Pancreas (tissue), 10 donors: ENCODE measurements at regions not wholly inside any gene's neighbourhood (a gene's known extent, or its start where the extent isn't known, plus 50 kb on each side); places are given as distances from the start of the nearest gene placed in this dataset.

ENCODE experiments used
- ATAC-seq, 4 donors: fragments of 200-7000 bp; cut with Tn5 transposase; one replicate each; pipeline versions ENCODE4 v1.8.0 to v1.9.1; 2020; ENCODE audit warnings: mild to moderate bottlenecking in 4 of 4, moderate library complexity in 4 of 4
- DNase-seq, 6 donors: peaks; one replicate each; pipeline ENCODE4 v3.0.0-alpha.2; 2020
- FAIRE-seq: peaks from 2 replicates; lab custom pipeline; 2012; peaks lifted over from hg19 to GRCh38; lab: Jason Lieb, UNC
- H3K27ac ChIP-seq, 4 donors: fragments of 200-600 bp; sonication (generic); 1 replicate in 3 of 4; 2 replicates in 1 of 4; pipeline versions ENCODE4 v1.5.0 to v1.8.0; 2020
- H3K27me3 ChIP-seq, 4 donors: fragments of 200-600 bp; one replicate each; pipeline ENCODE4 v1.8.0; 2021
- H3K36me3 ChIP-seq, 3 donors: fragments of 200-600 bp; sonication (generic) in 1 of 3; one replicate each; pipeline versions ENCODE4 v1.5.0 to v1.8.0; 2020 to 2021
- H3K4me1 ChIP-seq, 3 donors: fragments of 200-600 bp; one replicate each; pipeline ENCODE4 v1.8.0; 2021
- H3K4me3 ChIP-seq, 4 donors: fragments of 200-600 bp; sonication (generic) in 2 of 4; one replicate each; pipeline versions ENCODE4 v1.5.0 to v1.8.0; 2020 to 2021
- H3K9me3 ChIP-seq, 4 donors: fragments of 200-600 bp; one replicate each; pipeline ENCODE4 v1.8.0; 2021
- CTCF ChIP-seq, 4 donors: fragments of 200-600 bp; sonication (generic) in 3 of 4; IDR thresholded peaks; one replicate each; pipeline versions ENCODE4 v1.5.0 to v1.8.0; 2021; ENCODE audit warnings: antibody characterized with exemption in 4 of 4
- WGBS, 2 donors: extraction: QIAGEN DNeasy Blood & Tissue Kit; methylation state at CpG; one replicate each; pipeline ENCODE4 v1.1.7; 2013; 5-methylcytosine and 5-hydroxymethylcytosine counted together
- intact Hi-C, 3 donors: fragments of 100-400 bp; cut with DNase I; formaldehyde crosslinking; loops; one replicate each; pipeline versions ENCODE4 v1.11.1 to v1.14.2; 2022
- donor health status: healthy with polysubstance abuse.
- donor health status: DM: no; HTN: no; CAD: no; lungs with moderate emphysema.
- donor health status: DM: no; HTN: no; CAD: no.
- donor health status: control.
- donor health status: control.
- donor health status: Bipolar disorder and iron deficiency.
- donor health status: DM: yes; HTN: yes; CAD: no.
- donor health status: DM: no; HTN: no; CAD: no.
- donor health status: DM: no; HTN: no; CAD: no.
- donor health status: DM: yes; HTN: yes; CAD: no.

GRCh38 chr2:46850742-46851141, 64.9 kb downstream of the MCFD2 start:
- FAIRE-seq (no peak), DNase-seq (peak in 4 of 6 donors; percentile 67 to 90 (median 71)), ATAC-seq (peak; percentile 68 to 76 (median 70))
- Histone ChIP-seq H3K4me3 (no peak overlapping the region), H3K4me1 (peaks cover 45 to 58% (median 51%) of the 10 kb centered on the region in 3 donors), H3K27ac (peak overlapping the region in 2 of 4 donors; percentile 86 to 89), H3K9me3 (no peaks in the 10 kb centered on the region), H3K27me3 (no peaks in the 10 kb centered on the region), H3K36me3 (no peaks in the 10 kb centered on the region)
- WGBS, 2 donors, result 26 to 36% methylated on average over 3 of the region's 3 CpGs
- intact Hi-C loops, result no loop called here
- no peak for TF ChIP-seq CTCF (IDR thresholded peaks at IDR 0.05)

GRCh38 chr2:46849721-46850556, 65.7 kb downstream of the MCFD2 start:
- no peak for TF ChIP-seq CTCF (IDR thresholded peaks at IDR 0.05)
- DNase-seq (peak in 4 of 6 donors; percentile 30 to 63 (median 36)), FAIRE-seq (no peak), ATAC-seq (peak in 3 of 4 donors; percentile 20 to 50 (median 42))
- no peaks in the 10 kb centered on the region for H3K36me3 ChIP-seq
- intact Hi-C loops, result no loop called here
- H3K4me3 ChIP-seq, result no peak overlapping the region
- no peaks in the 10 kb centered on the region for H3K9me3 ChIP-seq
- H3K27ac ChIP-seq, result peak overlapping the region in 2 of 4 donors; percentile 86 to 89
- H3K27me3 ChIP-seq, result no peaks in the 10 kb centered on the region
- WGBS, 2 donors, result 28 to 38% methylated on average over 13 of the region's 13 CpGs
- peaks cover 45 to 59% (median 51%) of the 10 kb centered on the region in 3 donors for H3K4me1 ChIP-seq

- DNase-seq (peak in 1 of 6 donors; percentile 49), FAIRE-seq (no peak)
- no peaks in the 10 kb centered on the region for H3K36me3 ChIP-seq
Measured at GRCh38 chr2:46849046-46849715, 66.4 kb downstream of the MCFD2 start.

GRCh38 chr2:46848447-46848846, 67.2 kb downstream of the MCFD2 start:
- Histone ChIP-seq H3K4me3 (no peak overlapping the region), H3K36me3 (no peaks in the 10 kb centered on the region), H3K4me1 (peaks cover 45 to 59% (median 51%) of the 10 kb centered on the region in 3 donors), H3K9me3 (no peaks in the 10 kb centered on the region), H3K27ac (peak overlapping the region in 3 of 4 donors; percentile 57 to 89 (median 86)), H3K27me3 (no peaks in the 10 kb centered on the region)
- TF ChIP-seq CTCF (IDR thresholded peaks at IDR 0.05), result no peak
- no peak for FAIRE-seq
- no peak for ATAC-seq
- intact Hi-C loops, result no loop called here
- DNase-seq, result no peak
- 37 to 42% methylated on average over 5 of the region's 5 CpGs for WGBS, 2 donors

More at GRCh38 chr2:46849046-46849715, 66.4 kb downstream of the MCFD2 start:
- peaks cover 45 to 59% (median 51%) of the 10 kb centered on the region in 3 donors for H3K4me1 ChIP-seq
- intact Hi-C loops, result no loop called here
- H3K4me3 ChIP-seq, result no peak overlapping the region
- H3K27ac ChIP-seq, result peak overlapping the region in 2 of 4 donors; percentile 86 to 89
- H3K27me3 ChIP-seq, result no peaks in the 10 kb centered on the region
- WGBS, 2 donors, result 39 to 42% methylated on average over 7 of the region's 7 CpGs
- no peaks in the 10 kb centered on the region for H3K9me3 ChIP-seq
- peak in 2 of 4 donors; percentile 8 to 13 for ATAC-seq
- no peak for TF ChIP-seq CTCF (IDR thresholded peaks at IDR 0.05)
